Endothelial cell of hepatic sinusoid (primary cell): ENCODE measurements at regions not wholly inside any gene's neighbourhood (a gene's known extent, or its start where the extent isn't known, plus 50 kb on each side); places are given as distances from the start of the nearest gene placed in this dataset.
"Not testable (repeated sequence)": the region's sequence is repeated elsewhere in the genome, so short reads cannot be mapped to it uniquely, and the experiment has no call there.

Source experiments
- in situ Hi-C: cut with HindIII; loops from 2 replicates; pipeline ENCODE4 v1.10.0; 2017; ENCODE audit warnings: low sequenced_read_pairs

GRCh38 chr15:77910030-77910911 lies 167.2 kb downstream of the TBC1D2B start:
- in situ Hi-C loops: not testable (repeated sequence)

DNA sequence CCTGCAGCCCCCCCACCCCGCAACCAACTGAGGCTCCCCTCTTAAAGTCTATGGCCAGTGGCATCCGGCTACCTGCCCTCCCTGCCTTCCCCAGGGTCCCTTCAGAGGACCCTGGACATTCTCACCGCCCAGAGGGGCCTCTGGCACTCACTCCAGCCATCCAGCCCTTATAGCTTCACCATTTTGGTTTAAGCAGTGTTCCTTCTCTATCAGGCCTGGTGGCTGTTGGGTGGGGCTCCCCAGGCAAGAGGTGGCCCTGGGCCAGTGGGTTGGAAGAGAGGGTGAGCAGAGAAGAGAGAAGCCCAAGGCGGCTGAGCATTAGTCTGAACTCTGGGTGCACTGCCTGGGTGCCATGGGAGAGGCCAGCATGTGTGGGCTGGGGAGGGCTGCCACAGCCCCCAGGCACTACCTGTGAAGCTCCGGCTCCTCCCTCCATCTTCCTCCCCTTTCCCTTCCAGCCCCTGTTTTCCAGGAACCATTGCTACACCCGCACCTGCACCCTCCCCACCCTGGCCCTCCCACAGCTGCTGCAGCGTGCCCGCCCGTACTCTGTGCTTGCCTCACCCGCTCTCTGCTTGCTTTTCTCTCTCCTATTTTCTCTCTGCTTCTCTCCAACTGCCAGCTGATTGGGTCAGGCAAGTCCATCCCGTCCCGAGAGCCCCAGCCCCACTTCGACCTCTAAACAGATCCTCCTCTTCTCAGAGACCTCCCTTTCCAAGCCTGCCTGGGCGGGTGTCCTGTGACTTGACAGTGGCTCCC lies 168.2 kb downstream of the TBC1D2B start:
- in situ Hi-C loops: no loop called here

DNA sequence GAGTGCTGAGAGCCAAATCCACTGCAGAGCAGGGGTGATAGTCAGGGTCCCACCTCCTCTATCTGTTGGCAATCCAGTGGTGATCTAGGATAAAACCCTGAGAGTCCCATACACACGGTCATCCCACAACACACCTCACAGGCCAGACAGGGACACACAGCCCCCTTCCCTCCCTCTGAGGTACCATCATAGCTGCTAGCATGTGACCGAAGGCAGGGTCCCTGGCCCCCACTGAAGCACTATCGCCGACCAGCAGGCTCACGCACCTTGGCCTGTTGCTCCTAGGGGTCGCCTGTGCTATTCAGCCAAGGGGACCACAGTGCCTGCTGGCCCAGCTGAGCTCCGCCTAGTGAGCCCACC lies 168.8 kb downstream of the TBC1D2B start:
- in situ Hi-C loops: not testable (repeated sequence)

DNA sequence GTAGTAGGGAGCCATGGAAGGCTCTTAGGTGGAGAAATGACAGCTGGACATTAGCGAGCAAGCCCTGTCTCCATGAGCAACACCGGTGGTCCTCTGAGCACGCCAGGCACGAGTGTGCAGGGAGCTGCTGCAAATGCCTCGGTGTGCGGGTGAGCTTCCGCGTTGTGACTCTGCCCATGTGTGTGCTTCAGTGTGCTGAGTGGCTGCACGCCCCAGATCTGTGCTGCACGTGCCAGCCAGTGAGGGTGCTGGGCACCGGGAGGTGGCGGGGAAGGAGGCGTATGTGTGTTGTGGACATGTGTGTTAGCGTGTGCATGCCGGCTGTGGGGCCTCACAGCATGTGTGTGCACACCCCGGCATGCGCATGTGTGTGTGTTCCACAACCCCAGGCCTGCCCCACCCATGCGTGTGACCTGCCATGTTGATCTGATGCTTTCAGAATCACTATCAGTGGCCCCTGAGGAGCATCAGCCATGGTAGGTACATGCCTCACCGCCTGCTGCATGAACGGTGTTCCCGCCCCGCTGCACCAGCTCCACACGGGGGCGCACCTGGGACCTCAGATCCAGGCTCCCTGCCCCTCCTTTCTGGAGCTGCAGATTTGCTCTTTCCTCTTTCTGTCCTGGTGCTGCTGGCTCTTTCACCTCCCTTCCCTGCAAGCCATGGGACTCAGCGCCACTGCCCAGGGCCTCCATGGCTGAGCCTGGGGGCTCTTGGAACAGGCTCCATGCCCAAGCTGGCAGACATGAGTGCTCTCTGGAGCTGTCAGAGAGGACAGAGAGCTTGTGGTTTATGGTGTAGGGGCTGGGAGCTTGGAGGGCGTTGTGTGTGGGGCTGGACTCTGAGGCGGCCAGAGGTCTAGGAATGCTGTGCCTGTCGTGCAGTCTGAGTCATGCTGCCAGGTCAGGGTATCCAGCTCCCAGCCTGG lies 169.4 kb downstream of the TBC1D2B start:
- in situ Hi-C loops: no loop called here

- in situ Hi-C loops: not testable (repeated sequence)
Measured at GRCh38 chr15:77906062-77906990, 171.2 kb downstream of the TBC1D2B start.

- in situ Hi-C loops: no loop called here
Measured at GRCh38 chr15:77905301-77905920, 172.1 kb downstream of the TBC1D2B start.

DNA sequence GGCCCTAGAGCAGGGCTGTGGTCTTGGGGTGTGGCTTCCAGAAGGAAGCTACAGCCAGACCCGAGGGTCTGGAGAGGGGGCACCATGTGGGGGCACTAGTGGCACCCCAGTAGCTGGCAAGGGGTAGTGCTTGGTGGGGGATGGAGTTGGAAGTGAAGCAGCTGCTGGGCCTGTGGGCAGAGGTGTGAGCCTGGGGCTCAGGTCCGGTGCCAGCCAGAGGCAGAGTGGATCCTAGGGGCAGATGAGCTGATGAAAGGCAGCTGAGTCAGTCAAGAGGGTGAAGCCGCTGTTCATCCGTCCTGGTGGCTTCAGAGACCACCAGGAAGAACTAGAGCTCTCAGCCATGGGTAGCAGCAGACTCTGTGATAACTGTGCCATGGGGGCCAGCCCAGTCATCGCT lies 172.6 kb downstream of the TBC1D2B start:
- in situ Hi-C loops: no loop called here

GRCh38 chr15:77904436-77904821 lies 173.1 kb downstream of the TBC1D2B start:
- in situ Hi-C loops: no loop called here

GRCh38 chr15:77903761-77904435 lies 173.6 kb downstream of the TBC1D2B start:
- in situ Hi-C loops: not testable (repeated sequence)

GRCh38 chr15:77902921-77903760 lies 174.4 kb downstream of the TBC1D2B start:
- in situ Hi-C loops: not testable (repeated sequence)

GRCh38 chr15:77901921-77902750 lies 175.4 kb downstream of the TBC1D2B start:
- in situ Hi-C loops: no loop called here

DNA sequence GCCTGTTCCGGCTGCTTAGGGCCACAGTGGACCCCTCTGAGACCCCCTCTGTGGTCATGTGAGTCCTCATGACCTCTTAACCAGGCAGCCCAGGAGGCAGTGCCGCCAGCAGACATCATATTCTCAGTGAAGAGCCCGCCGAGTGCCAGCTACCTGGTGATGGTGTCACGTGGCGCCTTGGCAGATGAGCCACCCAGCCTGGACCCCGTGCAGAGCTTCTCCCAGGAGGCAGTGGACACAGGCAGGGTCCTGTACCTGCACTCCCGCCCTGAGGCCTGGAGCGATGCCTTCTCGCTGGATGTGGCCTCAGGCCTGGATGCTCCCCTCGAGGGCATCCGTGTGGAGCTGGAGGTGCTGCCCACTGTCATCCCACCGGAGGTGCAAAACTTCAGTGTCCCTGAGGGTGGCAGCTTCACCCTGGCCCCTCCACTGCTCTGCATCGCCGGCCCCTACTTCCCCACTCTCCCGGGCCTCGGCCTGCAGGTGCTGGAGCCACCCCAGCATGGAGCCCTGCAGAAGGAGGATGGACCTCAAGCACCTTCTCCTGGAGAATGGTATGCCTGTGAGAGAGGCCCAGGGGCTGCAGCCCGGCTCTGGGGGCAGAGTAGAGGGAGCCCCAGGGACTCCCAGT lies 176.1 kb downstream of the TBC1D2B start:
- in situ Hi-C loops: no loop called here

DNA sequence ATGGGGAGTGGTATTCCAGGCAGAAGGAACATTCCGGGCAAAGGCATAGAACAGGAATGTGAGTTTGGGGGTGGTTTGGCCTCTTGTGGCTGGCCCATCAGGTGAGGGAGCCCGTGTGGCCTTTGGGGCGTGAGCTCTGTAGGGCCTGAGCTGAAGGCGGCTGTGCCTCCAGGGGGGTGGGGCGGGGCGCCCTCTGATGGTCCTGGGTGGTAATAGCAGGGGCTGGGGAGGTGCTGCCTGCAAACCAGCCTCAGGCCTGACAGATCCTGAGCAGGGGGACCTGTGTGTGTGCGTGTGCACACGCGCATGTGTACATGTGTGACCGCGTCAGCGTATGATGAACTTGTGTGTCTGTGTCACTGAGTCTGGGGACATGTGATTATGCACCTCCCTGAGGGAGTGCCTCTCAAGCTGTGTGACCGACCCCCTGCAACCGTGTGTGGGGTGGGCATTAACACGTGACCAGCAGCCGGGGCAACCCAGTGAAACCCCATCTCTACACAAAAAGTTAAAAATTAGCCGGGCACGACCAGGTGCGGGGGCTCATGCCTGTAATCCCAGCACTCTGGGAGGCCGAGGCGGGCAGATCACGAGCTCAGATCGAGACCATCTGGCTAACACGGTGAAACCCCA lies 177.1 kb downstream of the TBC1D2B start:
- in situ Hi-C loops: not testable (repeated sequence)

DNA sequence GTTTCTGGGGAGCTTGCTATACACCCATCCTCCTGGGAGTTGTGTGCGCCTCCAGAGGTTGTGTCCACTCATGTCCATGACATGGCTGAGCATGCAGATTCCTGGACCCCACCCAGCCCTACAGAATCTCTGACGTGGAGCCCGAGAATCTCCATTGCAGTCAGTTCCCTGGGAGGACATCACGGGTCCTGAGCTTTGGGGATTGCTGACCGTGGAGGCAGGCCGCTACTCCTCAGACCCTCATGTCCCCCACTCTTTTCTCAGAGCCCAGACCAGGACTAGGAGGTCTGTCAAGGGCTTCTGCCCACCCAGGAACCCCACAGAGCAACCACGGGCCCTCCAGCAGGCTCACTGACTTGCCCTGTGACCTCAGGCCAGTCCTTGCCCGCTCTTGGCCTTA lies 177.7 kb downstream of the TBC1D2B start:
- in situ Hi-C loops: not testable (repeated sequence)

DNA sequence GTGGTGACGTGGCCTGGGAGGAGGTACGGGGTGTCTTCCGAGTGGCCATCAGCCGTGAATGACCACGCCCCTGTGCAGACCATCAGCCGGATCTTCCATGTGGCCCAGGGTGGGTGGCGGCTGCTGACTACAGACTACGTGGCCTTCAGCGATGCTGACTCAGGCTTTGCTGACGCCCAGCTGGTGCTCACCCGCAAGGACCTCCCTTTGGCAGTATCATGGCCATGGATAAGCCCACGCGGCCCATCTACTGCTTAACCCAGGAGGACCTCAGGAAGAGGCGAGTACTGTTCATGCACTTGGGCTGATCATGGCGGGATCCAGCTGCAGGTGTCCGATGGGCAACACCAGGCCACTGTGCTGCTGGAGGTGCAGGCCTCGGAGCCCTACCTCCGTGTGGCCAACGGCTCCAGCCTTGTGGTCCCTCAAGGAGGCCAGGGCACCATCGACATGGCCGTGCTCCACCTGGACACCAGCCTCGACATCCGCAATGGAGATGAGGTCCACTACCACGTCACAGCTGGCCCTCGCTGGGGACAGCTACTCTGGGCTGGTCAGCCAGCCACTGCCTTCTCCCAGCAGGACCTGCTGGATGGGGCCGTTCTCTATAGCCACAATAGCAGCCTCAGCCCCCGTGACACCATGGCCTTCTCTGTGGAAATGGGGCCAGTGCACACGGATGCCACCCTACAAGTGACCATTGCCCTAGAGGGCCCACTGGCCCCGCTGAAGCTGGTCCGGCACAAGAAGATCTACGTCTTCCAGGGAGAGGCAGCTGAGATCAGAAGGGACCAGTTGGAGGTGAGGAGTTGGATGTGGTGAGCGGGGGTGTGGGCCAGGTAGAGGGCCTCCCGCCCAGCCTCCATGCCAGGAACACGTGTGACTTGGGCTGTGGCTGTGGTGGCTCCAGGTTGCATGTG lies 178.4 kb downstream of the TBC1D2B start:
- in situ Hi-C loops: no loop called here
